ENCODE measurements at regions not wholly inside any gene's neighbourhood (a gene's known extent, or its start where the extent isn't known, plus 50 kb on each side); places are given as distances from the start of the nearest gene placed in this dataset.
A peak's percentile ranks its signal among the peaks of the same experiment; 100 is the strongest.

DNA sequence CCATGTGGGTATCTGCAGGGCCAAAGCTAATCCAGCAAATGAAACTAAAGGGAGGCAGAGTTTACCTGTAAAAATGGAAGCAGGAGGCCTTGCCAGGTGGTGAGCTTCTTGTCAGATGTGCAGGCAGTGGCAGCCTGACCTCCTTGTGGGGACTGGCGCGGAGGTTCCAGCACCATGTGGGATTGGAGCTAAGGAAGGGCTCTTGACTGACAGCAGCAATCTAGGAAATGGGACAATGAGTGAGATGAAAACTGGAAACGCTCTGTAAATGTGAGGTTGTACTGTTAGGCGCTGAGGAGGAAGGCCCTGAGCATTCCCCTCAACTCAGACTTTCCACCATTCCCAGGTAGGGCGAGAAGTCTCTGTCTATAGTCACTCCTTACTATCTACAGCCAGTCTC, 81.8 kb upstream of the ARMC2 start:
- no peak overlapping the region for H3K4me3 ChIP-seq
- H3K9me3 ChIP-seq, result no peaks in the 10 kb centered on the region
- DNase-seq (ENCODE audit: extremely low spot score in 2 of 2), result peak in 1 of 2 donors; percentile 70
- no peaks in the 10 kb centered on the region for H3K36me3 ChIP-seq
- intact Hi-C loops (cut with DNase I), result no loop called here
- no peak for TF ChIP-seq POLR2A (IDR thresholded peaks at IDR 0.05)
- TF ChIP-seq POLR2AphosphoS5 (IDR thresholded peaks at IDR 0.05; ENCODE audit: insufficient read depth in 1 of 2, low read depth in 1 of 2), result no peak
- TF ChIP-seq, protein P1, sequence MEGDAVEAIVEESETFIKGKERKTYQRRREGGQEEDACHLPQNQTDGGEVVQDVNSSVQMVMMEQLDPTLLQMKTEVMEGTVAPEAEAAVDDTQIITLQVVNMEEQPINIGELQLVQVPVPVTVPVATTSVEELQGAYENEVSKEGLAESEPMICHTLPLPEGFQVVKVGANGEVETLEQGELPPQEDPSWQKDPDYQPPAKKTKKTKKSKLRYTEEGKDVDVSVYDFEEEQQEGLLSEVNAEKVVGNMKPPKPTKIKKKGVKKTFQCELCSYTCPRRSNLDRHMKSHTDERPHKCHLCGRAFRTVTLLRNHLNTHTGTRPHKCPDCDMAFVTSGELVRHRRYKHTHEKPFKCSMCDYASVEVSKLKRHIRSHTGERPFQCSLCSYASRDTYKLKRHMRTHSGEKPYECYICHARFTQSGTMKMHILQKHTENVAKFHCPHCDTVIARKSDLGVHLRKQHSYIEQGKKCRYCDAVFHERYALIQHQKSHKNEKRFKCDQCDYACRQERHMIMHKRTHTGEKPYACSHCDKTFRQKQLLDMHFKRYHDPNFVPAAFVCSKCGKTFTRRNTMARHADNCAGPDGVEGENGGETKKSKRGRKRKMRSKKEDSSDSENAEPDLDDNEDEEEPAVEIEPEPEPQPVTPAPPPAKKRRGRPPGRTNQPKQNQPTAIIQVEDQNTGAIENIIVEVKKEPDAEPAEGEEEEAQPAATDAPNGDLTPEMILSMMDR (IDR thresholded peaks at IDR 0.05), result no peak
- no peaks in the 10 kb centered on the region for H3K27me3 ChIP-seq
- no peaks in the 10 kb centered on the region for H3K4me1 ChIP-seq
- no peak overlapping the region for H3K27ac ChIP-seq

DNA sequence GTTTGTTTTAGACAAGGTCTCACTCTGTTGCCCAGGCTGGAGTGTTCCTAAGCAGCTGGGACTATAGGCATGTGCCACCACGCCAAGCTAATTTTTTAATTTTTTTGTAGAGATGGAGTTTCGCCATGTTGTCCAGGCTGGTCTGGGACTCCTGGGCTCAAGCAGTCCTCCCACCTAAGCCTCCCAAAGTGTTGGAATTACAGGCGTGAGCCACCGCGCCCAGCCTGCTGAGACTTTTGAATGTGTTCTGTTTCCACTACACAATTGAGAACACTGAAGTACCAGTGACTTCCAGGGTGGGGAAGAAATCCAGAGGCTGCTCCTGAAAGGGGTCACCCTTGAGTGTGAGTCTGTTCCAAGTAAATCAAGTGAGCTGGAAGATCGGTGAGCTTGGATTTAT, 81.3 kb upstream of the ARMC2 start:
- H3K4me3 ChIP-seq, result no peak overlapping the region
- no peaks in the 10 kb centered on the region for H3K4me1 ChIP-seq
- H3K27ac ChIP-seq, result no peak overlapping the region
- intact Hi-C loops (cut with DNase I), result no loop called here
- H3K27me3 ChIP-seq, result no peaks in the 10 kb centered on the region
- DNase-seq (ENCODE audit: extremely low spot score in 2 of 2), result no peak
- TF ChIP-seq, protein P1 (IDR thresholded peaks at IDR 0.05), result no peak
- no peak for TF ChIP-seq POLR2A (IDR thresholded peaks at IDR 0.05)
- TF ChIP-seq POLR2AphosphoS5 (IDR thresholded peaks at IDR 0.05; ENCODE audit: insufficient read depth in 1 of 2, low read depth in 1 of 2), result no peak
- no peaks in the 10 kb centered on the region for H3K36me3 ChIP-seq
- H3K9me3 ChIP-seq, result no peaks in the 10 kb centered on the region

DNA sequence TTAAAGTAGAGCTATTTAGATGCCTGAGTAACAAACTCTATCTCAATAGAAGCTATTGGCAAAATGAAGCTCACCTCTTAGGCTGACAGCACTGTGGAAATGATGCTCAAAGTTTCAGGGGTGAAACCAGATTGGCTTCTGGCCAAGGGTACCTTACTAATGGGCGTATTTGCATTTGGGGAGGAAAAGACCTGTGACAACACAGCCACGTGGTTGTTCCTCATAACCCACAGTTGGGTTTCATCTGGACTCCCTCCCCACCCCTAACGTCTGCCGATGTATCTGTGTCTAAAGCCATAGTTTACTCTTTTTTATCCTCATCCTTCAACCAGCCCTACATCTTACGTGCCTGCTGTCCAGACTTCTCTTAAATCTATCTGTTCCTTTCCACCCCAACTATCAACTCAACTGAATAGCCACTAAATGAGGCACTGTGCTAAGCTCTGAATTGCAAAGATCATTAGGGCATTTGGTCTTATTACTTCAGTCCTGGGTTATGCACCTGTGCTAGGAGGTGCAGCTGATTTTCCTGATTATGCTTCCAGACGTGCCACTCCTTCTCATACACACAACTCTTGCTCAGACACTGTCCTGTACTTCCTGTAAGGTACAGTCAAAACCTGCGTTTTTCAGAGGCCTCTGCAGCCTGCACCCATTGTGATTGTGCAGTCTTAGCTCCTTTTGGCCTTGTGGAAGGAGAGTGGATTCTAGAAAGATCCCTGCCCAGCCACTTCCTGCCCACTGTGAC, 80.6 kb upstream of the ARMC2 start:
- TF ChIP-seq, protein P1 (IDR thresholded peaks at IDR 0.05), result no peak
- TF ChIP-seq POLR2AphosphoS5 (IDR thresholded peaks at IDR 0.05; ENCODE audit: insufficient read depth in 1 of 2, low read depth in 1 of 2) (no peak), POLR2A (IDR thresholded peaks at IDR 0.05) (no peak)
- DNase-seq (ENCODE audit: extremely low spot score in 2 of 2), result no peak
- no peaks in the 10 kb centered on the region for H3K27me3 ChIP-seq
- intact Hi-C loops (cut with DNase I), result no loop called here
- no peaks in the 10 kb centered on the region for H3K9me3 ChIP-seq
- H3K4me3 ChIP-seq, result no peak overlapping the region
- H3K36me3 ChIP-seq, result no peaks in the 10 kb centered on the region
- no peak overlapping the region for H3K27ac ChIP-seq
- no peaks in the 10 kb centered on the region for H3K4me1 ChIP-seq

DNA sequence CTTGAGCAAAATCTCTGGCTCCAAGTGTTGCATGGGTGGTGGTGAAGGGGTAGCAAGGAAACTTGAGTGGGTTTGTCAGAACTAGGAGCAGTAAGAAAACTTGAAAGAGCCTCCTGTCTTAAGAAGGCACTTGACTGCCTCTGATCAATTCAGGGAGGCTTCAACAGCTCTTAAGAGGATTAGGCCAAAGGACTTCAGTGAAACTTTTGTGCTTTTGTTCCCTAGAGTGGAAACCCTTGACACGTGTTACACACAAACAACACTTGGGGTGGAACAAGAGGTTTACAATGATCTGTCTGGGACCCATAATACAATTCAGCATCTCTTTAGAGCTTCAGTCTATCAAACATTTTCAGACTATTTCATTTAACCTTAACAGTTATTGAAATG, 80.1 kb upstream of the ARMC2 start:
- DNase-seq (ENCODE audit: extremely low spot score in 2 of 2), result no peak
- intact Hi-C loops (cut with DNase I), result no loop called here
- Histone ChIP-seq H3K9me3 (no peaks in the 10 kb centered on the region), H3K4me3 (no peak overlapping the region), H3K27ac (no peak overlapping the region), H3K27me3 (no peaks in the 10 kb centered on the region), H3K4me1 (no peaks in the 10 kb centered on the region), H3K36me3 (no peaks in the 10 kb centered on the region)
- TF ChIP-seq POLR2A (IDR thresholded peaks at IDR 0.05) (no peak), POLR2AphosphoS5 (IDR thresholded peaks at IDR 0.05; ENCODE audit: insufficient read depth in 1 of 2, low read depth in 1 of 2) (no peak)
- TF ChIP-seq, protein P1 (IDR thresholded peaks at IDR 0.05), result no peak

DNA sequence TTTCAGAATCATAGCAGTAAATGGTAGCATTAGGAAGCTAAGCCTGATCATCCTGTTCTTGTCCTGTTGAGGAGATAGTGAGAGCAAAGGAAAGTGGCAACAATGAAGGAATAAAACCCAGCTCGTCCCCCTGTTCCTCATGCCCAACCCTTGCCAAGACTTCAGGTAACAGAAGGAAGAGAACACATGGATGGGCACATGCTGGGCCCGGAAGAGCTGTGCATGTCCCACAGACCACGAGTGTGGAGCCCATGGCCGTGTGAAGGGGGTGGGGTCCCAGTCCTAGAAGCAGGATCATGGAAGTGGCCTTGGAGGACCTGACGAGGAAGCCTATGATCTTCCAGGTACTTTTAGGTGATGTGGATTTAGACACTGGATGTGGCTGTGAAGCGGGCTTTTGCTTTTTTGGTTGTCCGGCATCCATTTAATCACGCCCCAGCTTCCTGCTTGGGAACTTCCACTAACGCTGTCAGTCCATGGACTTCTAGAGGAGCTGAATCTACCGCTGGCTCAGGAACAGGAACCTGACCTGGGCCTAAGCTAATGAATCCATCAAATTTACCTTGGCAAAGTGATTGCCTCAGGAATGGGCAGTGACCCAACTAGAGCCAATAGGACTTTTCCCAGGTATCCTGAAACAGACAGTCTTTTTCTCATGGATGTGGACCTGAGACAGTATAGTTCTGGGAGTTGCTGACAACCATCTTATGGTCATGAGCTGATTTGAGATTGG, 79.3 kb upstream of the ARMC2 start:
- Histone ChIP-seq H3K4me3 (no peak overlapping the region), H3K27me3 (no peaks in the 10 kb centered on the region), H3K9me3 (no peaks in the 10 kb centered on the region), H3K36me3 (no peaks in the 10 kb centered on the region), H3K4me1 (no peaks in the 10 kb centered on the region), H3K27ac (no peak overlapping the region)
- TF ChIP-seq, protein P1 (IDR thresholded peaks at IDR 0.05), result no peak
- TF ChIP-seq POLR2AphosphoS5 (IDR thresholded peaks at IDR 0.05; ENCODE audit: insufficient read depth in 1 of 2, low read depth in 1 of 2), result no peak
- intact Hi-C loops (cut with DNase I), result no loop called here
- no peak for DNase-seq (ENCODE audit: extremely low spot score in 2 of 2)

Data from vagina (tissue), 2 donors.